Mesothelial cell of epicardium (in vitro differentiated cells): ENCODE measurements at regions not wholly inside any gene's neighbourhood (a gene's known extent, or its start where the extent isn't known, plus 50 kb on each side); places are given as distances from the start of the nearest gene placed in this dataset.

ENCODE experiments used
- DNase-seq, 2 experiments: peaks; one replicate each; pipeline ENCODE4 v3.0.0; 2021; ENCODE audit warnings: low spot score in 2 of 2; ENCODE audit not compliant: unreplicated experiment in 2 of 2
- H3K27ac Mint-ChIP-seq: 2 replicates; pipeline ENCODE4 v1.8.0; 2021; ENCODE audit warnings: mixed read lengths
- H3K27me3 Mint-ChIP-seq: 2 replicates; pipeline ENCODE4 v1.8.0; 2021; ENCODE audit warnings: low read depth, mixed read lengths
- H3K36me3 Mint-ChIP-seq: 2 replicates; pipeline ENCODE4 v1.8.0; 2021; ENCODE audit warnings: mixed read lengths
- H3K4me1 Mint-ChIP-seq: 2 replicates; pipeline ENCODE4 v1.8.0; 2021; ENCODE audit warnings: mixed read lengths
- H3K4me3 Mint-ChIP-seq: 2 replicates; pipeline ENCODE4 v1.8.0; 2021; ENCODE audit warnings: mild to moderate bottlenecking, moderate library complexity, mixed read lengths
- H3K9me3 Mint-ChIP-seq: 2 replicates; pipeline ENCODE4 v1.8.0; 2021; ENCODE audit warnings: mixed read lengths
- CTCF ChIP-seq: fragments of 200-600 bp; sonication (generic); IDR thresholded peaks from one replicate; pipeline ENCODE4 v1.5.0; 2021; ENCODE audit warnings: antibody characterized with exemption; ENCODE audit not compliant: unreplicated experiment

- no peak overlapping the region for H3K27ac Mint-ChIP-seq
- no peaks in the 10 kb centered on the region for H3K9me3 Mint-ChIP-seq
- no peaks in the 10 kb centered on the region for H3K4me1 Mint-ChIP-seq
- H3K36me3 Mint-ChIP-seq: no peaks in the 10 kb centered on the region
- peak in 1 of 2 experiments; percentile 3 for DNase-seq
- no peak overlapping the region for H3K4me3 Mint-ChIP-seq
- no peak for TF ChIP-seq CTCF
- H3K27me3 Mint-ChIP-seq: peaks cover 3% of the 10 kb centered on the region
Measured at GRCh38 chr13:40210865-40211585, 455.4 kb downstream of the FOXO1 start.

DNA sequence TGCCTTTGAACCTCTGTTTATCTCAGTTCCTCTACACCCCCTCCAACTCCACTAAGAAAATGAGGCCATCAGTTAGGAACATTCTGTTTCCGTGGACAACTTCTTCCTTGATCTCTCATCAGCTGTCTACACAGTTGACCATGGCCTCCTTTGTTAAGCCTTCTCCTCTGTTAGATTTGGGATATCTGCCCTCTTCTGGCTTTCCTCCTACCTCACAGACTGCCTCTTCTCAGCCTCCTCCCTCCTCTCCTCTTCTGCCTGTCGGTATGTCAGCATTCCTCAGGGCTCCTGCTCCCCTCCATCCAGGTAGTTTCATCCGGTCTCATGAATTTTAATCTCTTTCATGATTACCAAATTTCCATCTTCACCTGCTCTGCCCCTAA is 454.9 kb downstream of the FOXO1 start:
- Mint-ChIP-seq H3K4me1 (no peaks in the 10 kb centered on the region), H3K36me3 (no peaks in the 10 kb centered on the region), H3K4me3 (no peak overlapping the region), H3K27ac (no peak overlapping the region), H3K27me3 (peaks cover 5% of the 10 kb centered on the region), H3K9me3 (no peaks in the 10 kb centered on the region)
- DNase-seq: no peak
- TF ChIP-seq CTCF: no peak

GRCh38 chr13:40213779-40214178 is 452.7 kb downstream of the FOXO1 start:
- no peak for TF ChIP-seq CTCF
- Mint-ChIP-seq H3K4me1 (peaks cover 5% of the 10 kb centered on the region), H3K4me3 (no peak overlapping the region), H3K27me3 (peaks cover 5% of the 10 kb centered on the region), H3K9me3 (no peaks in the 10 kb centered on the region), H3K27ac (no peak overlapping the region), H3K36me3 (no peaks in the 10 kb centered on the region)
- DNase-seq: no peak

GRCh38 chr13:40215311-40215710 is 451.1 kb downstream of the FOXO1 start:
- TF ChIP-seq CTCF: no peak
- DNase-seq: no peak
- no peaks in the 10 kb centered on the region for H3K36me3 Mint-ChIP-seq
- no peak overlapping the region for H3K4me3 Mint-ChIP-seq
- no peaks in the 10 kb centered on the region for H3K9me3 Mint-ChIP-seq
- H3K27ac Mint-ChIP-seq: no peak overlapping the region
- H3K27me3 Mint-ChIP-seq: peaks cover 5% of the 10 kb centered on the region
- H3K4me1 Mint-ChIP-seq: peaks cover 5% of the 10 kb centered on the region

- H3K9me3 Mint-ChIP-seq: no peaks in the 10 kb centered on the region
- peaks cover 5% of the 10 kb centered on the region for H3K4me1 Mint-ChIP-seq
- H3K4me3 Mint-ChIP-seq: no peak overlapping the region
- H3K27me3 Mint-ChIP-seq: peaks cover 5% of the 10 kb centered on the region
- no peak for TF ChIP-seq CTCF
- H3K36me3 Mint-ChIP-seq: no peaks in the 10 kb centered on the region
- no peak overlapping the region for H3K27ac Mint-ChIP-seq
- no peak for DNase-seq
Measured at GRCh38 chr13:40215747-40216146, 450.7 kb downstream of the FOXO1 start.
